Stimulated activated naive B cell treated with anti-CD40 and anti-IgM and Interleukin-4, amounts not matched to agents 10 μg/mL and 1 μg/mL and 100 μg/mL, for 72 hours (primary cell): ENCODE measurements at regions not wholly inside any gene's neighbourhood (a gene's known extent, or its start where the extent isn't known, plus 50 kb on each side); places are given as distances from the start of the nearest gene placed in this dataset.

Source experiments
- ATAC-seq, 2 donors: fragments of 150-1000 bp; cut with Tn5 transposase; replicated peaks; 2 replicates each; pipeline ENCODE4 v1.10.0; 2021; ENCODE audit warnings: moderate library complexity in 1 of 2
- DNase-seq: peaks from one replicate; pipeline ENCODE4 v3.0.0; 2021
- H3K27ac Mint-ChIP-seq: one replicate; pipeline ENCODE4 v1.8.0; 2022; ENCODE audit warnings: mild to moderate bottlenecking, mixed read lengths
- H3K27me3 Mint-ChIP-seq, 2 donors: one replicate each; pipeline ENCODE4 v1.8.0; 2022; ENCODE audit warnings: mixed read lengths in 2 of 2
- H3K36me3 Mint-ChIP-seq, 2 donors: one replicate each; pipeline ENCODE4 v1.8.0; 2022; ENCODE audit warnings: mixed read lengths in 2 of 2, mild to moderate bottlenecking in 1 of 2
- H3K4me1 Mint-ChIP-seq, 2 donors: one replicate each; pipeline ENCODE4 v1.8.0; 2022; ENCODE audit warnings: mixed read lengths in 2 of 2, mild to moderate bottlenecking in 1 of 2
- H3K4me3 Mint-ChIP-seq, 2 donors: one replicate each; pipeline ENCODE4 v1.8.0; 2022; ENCODE audit warnings: mild to moderate bottlenecking in 2 of 2, mixed read lengths in 2 of 2, moderate library complexity in 1 of 2
- H3K9me3 Mint-ChIP-seq, 2 donors: one replicate each; pipeline ENCODE4 v1.8.0; 2022; ENCODE audit warnings: mixed read lengths in 2 of 2, mild to moderate bottlenecking in 1 of 2

GRCh38 chr2:58535990-58536389 lies 294.9 kb upstream of the FANCL start:
- H3K27ac Mint-ChIP-seq = no peak overlapping the region
- H3K27me3 Mint-ChIP-seq = peaks cover 0 to 4% of the 10 kb centered on the region in 2 donors
- H3K9me3 Mint-ChIP-seq = no peaks in the 10 kb centered on the region
- ATAC-seq = no peak
- H3K36me3 Mint-ChIP-seq = no peaks in the 10 kb centered on the region
- no peaks in the 10 kb centered on the region for H3K4me1 Mint-ChIP-seq
- DNase-seq = no peak
- no peak overlapping the region for H3K4me3 Mint-ChIP-seq

GRCh38 chr2:58535182-58535581 lies 294.1 kb upstream of the FANCL start:
- Mint-ChIP-seq H3K27me3 (peaks cover 0 to 4% of the 10 kb centered on the region in 2 donors), H3K36me3 (no peaks in the 10 kb centered on the region), H3K9me3 (no peaks in the 10 kb centered on the region), H3K4me1 (no peaks in the 10 kb centered on the region), H3K4me3 (no peak overlapping the region), H3K27ac (no peak overlapping the region)
- DNase-seq (no peak), ATAC-seq (no peak)

DNA sequence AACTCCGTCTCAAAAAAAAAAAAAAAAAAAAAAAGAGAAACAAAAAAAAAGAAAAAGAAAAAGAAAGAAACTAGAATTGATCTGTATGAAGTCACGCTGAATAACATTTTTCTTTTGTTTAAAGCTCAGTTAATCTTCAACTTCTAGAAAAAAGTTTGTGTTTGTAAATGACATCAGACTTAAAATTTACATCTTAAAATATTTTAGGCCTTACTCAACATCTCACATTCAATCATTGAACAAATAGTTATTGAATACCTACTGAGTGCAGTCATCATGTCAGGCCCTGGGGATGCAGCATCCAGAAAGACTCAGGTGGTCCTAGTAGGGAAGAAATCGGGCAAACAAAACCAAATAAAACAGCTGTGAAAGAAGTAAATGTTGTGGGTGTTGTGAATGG lies 292.3 kb upstream of the FANCL start:
- no peaks in the 10 kb centered on the region for H3K9me3 Mint-ChIP-seq
- no peaks in the 10 kb centered on the region for H3K36me3 Mint-ChIP-seq
- DNase-seq (no peak), ATAC-seq (no peak)
- peaks cover 0 to 4% of the 10 kb centered on the region in 2 donors for H3K27me3 Mint-ChIP-seq
- H3K4me3 Mint-ChIP-seq = no peak overlapping the region
- H3K4me1 Mint-ChIP-seq = no peaks in the 10 kb centered on the region
- H3K27ac Mint-ChIP-seq = no peak overlapping the region

GRCh38 chr2:58532641-58533040 lies 291.5 kb upstream of the FANCL start:
- no peak overlapping the region for H3K27ac Mint-ChIP-seq
- H3K4me1 Mint-ChIP-seq = no peaks in the 10 kb centered on the region
- no peak overlapping the region for H3K4me3 Mint-ChIP-seq
- peaks cover 0 to 4% of the 10 kb centered on the region in 2 donors for H3K27me3 Mint-ChIP-seq
- ATAC-seq (no peak), DNase-seq (no peak)
- H3K36me3 Mint-ChIP-seq = no peaks in the 10 kb centered on the region
- no peaks in the 10 kb centered on the region for H3K9me3 Mint-ChIP-seq

- DNase-seq = no peak
- no peaks in the 10 kb centered on the region for H3K36me3 Mint-ChIP-seq
- no peaks in the 10 kb centered on the region for H3K4me1 Mint-ChIP-seq
- no peaks in the 10 kb centered on the region for H3K9me3 Mint-ChIP-seq
- no peak overlapping the region for H3K27ac Mint-ChIP-seq
- H3K4me3 Mint-ChIP-seq = no peak overlapping the region
- peaks cover 0 to 4% of the 10 kb centered on the region in 2 donors for H3K27me3 Mint-ChIP-seq
- ATAC-seq = no peak
Measured at GRCh38 chr2:58527647-58528046, 286.5 kb upstream of the FANCL start.

GRCh38 chr2:58521803-58522554 lies 280.9 kb upstream of the FANCL start:
- no peaks in the 10 kb centered on the region for H3K4me1 Mint-ChIP-seq
- no peak for DNase-seq
- H3K9me3 Mint-ChIP-seq = no peaks in the 10 kb centered on the region
- no peaks in the 10 kb centered on the region for H3K36me3 Mint-ChIP-seq
- H3K27ac Mint-ChIP-seq = no peak overlapping the region
- ATAC-seq = no peak
- H3K4me3 Mint-ChIP-seq = no peak overlapping the region
- peaks cover 0 to 4% of the 10 kb centered on the region in 2 donors for H3K27me3 Mint-ChIP-seq

DNA sequence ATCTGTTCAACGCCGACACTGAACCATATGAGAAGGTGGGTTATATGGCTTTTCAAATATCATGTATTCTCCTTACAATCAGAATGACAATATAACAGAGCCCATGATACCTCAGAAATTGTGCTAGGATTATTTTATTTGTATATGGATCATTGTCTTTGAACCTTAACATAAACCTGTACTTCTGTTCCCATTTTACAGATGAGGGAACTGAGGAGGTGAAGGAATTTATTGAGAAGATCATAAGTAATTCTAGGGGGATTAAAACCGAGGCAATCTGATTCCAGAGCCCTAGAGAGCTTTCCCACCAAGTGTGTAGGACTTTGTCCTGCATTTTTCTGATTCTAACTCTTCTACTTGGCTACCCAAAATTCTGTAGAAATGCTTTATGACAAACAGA lies 279.8 kb upstream of the FANCL start:
- Mint-ChIP-seq H3K4me3 (no peak overlapping the region), H3K27me3 (peaks cover 0 to 1% of the 10 kb centered on the region in 2 donors), H3K9me3 (no peaks in the 10 kb centered on the region), H3K4me1 (no peaks in the 10 kb centered on the region), H3K27ac (no peak overlapping the region), H3K36me3 (no peaks in the 10 kb centered on the region)
- DNase-seq = no peak
- ATAC-seq = no peak

GRCh38 chr2:58517881-58518280 lies 276.8 kb upstream of the FANCL start:
- Mint-ChIP-seq H3K4me3 (no peak overlapping the region), H3K9me3 (no peaks in the 10 kb centered on the region), H3K4me1 (no peaks in the 10 kb centered on the region), H3K36me3 (no peaks in the 10 kb centered on the region), H3K27me3 (no peaks in the 10 kb centered on the region), H3K27ac (no peak overlapping the region)
- DNase-seq (no peak), ATAC-seq (no peak)

GRCh38 chr2:58516695-58517094 lies 275.6 kb upstream of the FANCL start:
- H3K4me1 Mint-ChIP-seq = no peaks in the 10 kb centered on the region

DNA sequence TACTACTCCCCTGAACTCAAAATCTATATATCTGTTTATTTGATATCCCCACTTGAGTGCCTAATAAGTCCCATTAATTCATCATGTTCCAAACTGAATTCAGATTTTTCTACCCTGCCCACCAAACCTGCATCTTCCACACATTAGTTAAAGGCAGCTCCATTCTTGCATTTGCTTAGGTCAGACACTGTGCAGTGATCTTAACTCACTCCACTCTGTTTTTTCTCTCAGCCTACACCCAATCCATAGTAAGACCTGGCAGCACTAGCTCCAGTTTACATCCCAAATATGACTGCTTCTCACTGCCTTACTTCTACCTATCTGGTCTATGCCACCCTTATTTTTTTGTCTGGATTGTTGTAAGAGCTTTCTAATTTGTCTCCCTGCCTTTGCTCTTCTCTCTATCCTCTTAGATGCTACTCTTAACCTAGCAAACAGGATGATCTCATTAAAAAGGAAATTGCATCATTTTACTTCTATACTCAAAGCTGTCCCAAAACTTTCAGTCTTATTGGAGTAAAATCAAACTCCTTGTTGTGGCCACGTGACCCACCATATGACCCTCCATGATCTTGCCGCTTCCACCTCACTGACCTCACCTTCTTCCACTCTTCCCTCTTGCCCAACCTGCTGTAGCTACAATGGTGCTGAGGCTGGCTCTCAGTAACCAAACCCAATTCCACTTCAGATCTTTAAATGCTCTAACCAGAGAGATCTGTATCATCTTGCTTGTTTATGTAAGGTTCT lies 274.9 kb upstream of the FANCL start:
- H3K4me3 Mint-ChIP-seq = no peak overlapping the region
- no peaks in the 10 kb centered on the region for H3K27me3 Mint-ChIP-seq
- H3K27ac Mint-ChIP-seq = no peak overlapping the region
- no peaks in the 10 kb centered on the region for H3K4me1 Mint-ChIP-seq
- no peaks in the 10 kb centered on the region for H3K36me3 Mint-ChIP-seq
- ATAC-seq (no peak), DNase-seq (no peak)
- H3K9me3 Mint-ChIP-seq = no peaks in the 10 kb centered on the region

More at GRCh38 chr2:58516695-58517094, 275.6 kb upstream of the FANCL start:
- no peak for DNase-seq
- no peaks in the 10 kb centered on the region for H3K9me3 Mint-ChIP-seq
- ATAC-seq = no peak
- H3K4me3 Mint-ChIP-seq = no peak overlapping the region
- H3K27me3 Mint-ChIP-seq = no peaks in the 10 kb centered on the region
- no peak overlapping the region for H3K27ac Mint-ChIP-seq
- H3K36me3 Mint-ChIP-seq = no peaks in the 10 kb centered on the region

DNA sequence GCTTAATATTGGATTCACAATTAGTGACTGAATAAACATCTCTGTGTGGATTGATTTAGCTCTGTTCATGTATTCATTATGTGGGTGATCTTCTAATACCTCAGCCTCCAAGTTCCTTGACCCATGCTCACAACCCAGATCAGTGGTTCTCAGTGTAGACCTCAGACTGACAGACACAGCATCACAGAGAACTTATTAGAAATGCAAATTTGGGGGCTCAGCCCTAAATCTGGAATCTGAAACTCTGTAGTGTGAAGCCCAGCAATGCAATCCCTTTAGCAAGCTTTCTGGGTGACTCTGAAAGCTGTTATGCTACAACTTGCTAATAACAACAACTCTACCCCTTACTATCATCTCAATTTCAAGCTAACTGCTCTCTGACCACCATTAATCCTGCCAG lies 273.1 kb upstream of the FANCL start:
- DNase-seq (no peak), ATAC-seq (no peak)
- Mint-ChIP-seq H3K4me3 (no peak overlapping the region), H3K36me3 (no peaks in the 10 kb centered on the region), H3K27me3 (no peaks in the 10 kb centered on the region), H3K4me1 (no peaks in the 10 kb centered on the region), H3K27ac (no peak overlapping the region), H3K9me3 (no peaks in the 10 kb centered on the region)

DNA sequence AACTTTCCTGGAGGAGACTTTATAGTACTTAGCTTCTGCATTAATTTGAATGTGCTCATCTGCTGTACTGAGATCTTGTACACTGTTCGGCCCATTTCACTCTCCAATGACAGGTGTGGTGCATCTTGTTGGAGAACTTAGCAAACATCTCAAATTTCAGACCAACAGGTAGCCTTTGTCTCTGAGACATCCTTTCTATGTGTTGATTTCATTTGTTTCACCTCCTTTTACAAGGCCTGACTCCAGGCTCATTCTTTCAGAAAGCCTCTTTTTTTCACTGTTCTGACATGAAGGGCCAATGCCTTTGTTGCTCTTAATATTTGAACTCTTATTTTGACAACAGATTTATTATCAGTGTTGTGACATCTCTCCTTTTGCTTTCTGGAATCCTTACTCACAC lies 271.8 kb upstream of the FANCL start:
- H3K4me1 Mint-ChIP-seq = no peaks in the 10 kb centered on the region
- DNase-seq (no peak), ATAC-seq (no peak)
- no peak overlapping the region for H3K4me3 Mint-ChIP-seq
- no peak overlapping the region for H3K27ac Mint-ChIP-seq
- H3K27me3 Mint-ChIP-seq = no peaks in the 10 kb centered on the region
- no peaks in the 10 kb centered on the region for H3K9me3 Mint-ChIP-seq
- no peaks in the 10 kb centered on the region for H3K36me3 Mint-ChIP-seq

DNA sequence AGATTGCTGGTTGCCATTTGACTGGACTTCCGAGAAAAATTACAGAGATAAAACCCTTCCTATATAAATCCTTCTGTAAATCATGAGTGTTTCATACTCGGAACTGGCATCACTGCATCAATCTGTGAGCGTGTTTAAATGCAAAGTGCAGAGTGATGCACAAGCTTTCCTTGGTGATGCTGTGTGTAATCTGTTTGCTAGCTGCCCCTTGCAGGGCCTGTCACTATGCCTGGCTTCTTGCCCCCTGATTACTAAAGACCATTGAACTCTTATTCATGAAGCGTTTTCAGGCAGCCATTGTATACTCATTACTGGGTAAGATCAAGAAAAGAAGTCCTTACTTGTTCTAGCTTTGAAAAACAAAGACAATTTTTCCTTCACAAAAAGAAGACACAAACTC lies 266.9 kb upstream of the FANCL start:
- Mint-ChIP-seq H3K4me3 (no peak overlapping the region), H3K4me1 (no peaks in the 10 kb centered on the region), H3K27ac (no peak overlapping the region), H3K27me3 (no peaks in the 10 kb centered on the region), H3K9me3 (no peaks in the 10 kb centered on the region), H3K36me3 (no peaks in the 10 kb centered on the region)
- DNase-seq (no peak), ATAC-seq (no peak)

- ATAC-seq (no peak), DNase-seq (no peak)
- Mint-ChIP-seq H3K36me3 (no peaks in the 10 kb centered on the region), H3K27ac (no peak overlapping the region), H3K27me3 (no peaks in the 10 kb centered on the region), H3K4me3 (no peak overlapping the region), H3K9me3 (no peaks in the 10 kb centered on the region), H3K4me1 (no peaks in the 10 kb centered on the region)
Measured at GRCh38 chr2:58503918-58504317, 262.8 kb upstream of the FANCL start.

DNA sequence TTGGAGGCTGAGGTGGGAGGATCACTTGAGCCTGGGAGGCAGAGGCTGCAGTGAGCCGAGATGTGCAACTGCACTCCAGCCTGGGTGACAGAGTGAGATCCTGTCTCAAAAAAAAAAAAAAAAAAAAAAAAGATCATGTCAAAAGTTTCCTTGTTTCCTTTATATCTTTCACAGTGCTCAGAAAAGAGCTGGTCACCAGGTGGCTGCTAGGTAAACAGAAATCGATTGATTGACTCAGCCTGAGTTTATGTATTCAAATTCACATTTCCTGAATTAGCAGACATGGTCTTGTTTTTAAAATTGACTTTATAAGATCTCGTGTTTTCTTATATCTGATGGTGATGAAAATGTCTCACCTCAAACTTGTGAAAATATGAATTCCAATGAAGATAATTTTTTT lies 261.8 kb upstream of the FANCL start:
- H3K9me3 Mint-ChIP-seq = no peaks in the 10 kb centered on the region
- no peak for ATAC-seq
- H3K4me1 Mint-ChIP-seq = no peaks in the 10 kb centered on the region
- no peak overlapping the region for H3K4me3 Mint-ChIP-seq
- no peaks in the 10 kb centered on the region for H3K27me3 Mint-ChIP-seq
- H3K27ac Mint-ChIP-seq = no peak overlapping the region
- DNase-seq = no peak
- no peaks in the 10 kb centered on the region for H3K36me3 Mint-ChIP-seq
